Activated CD4-positive, alpha-beta T cell treated with anti-CD3 and anti-CD28 coated beads, Interleukin-2, amount 10 ng/mL, durations not matched to agents 24 days and 14 days (primary cell): ENCODE measurements at regions not wholly inside any gene's neighbourhood (a gene's known extent, or its start where the extent isn't known, plus 50 kb on each side); places are given as distances from the start of the nearest gene placed in this dataset.
"Not testable (repeated sequence)": the region's sequence is repeated elsewhere in the genome, so short reads cannot be mapped to it uniquely, and the experiment has no call there.

Experiments
- DNase-seq: peaks from one replicate; pipeline ENCODE4 v3.0.0; 2022
- H3K27ac Mint-ChIP-seq: one replicate; pipeline ENCODE4 v1.8.0; 2022; ENCODE audit warnings: mild to moderate bottlenecking, mixed read lengths
- H3K27me3 Mint-ChIP-seq: one replicate; pipeline ENCODE4 v1.8.0; 2022; ENCODE audit warnings: mixed read lengths
- H3K36me3 Mint-ChIP-seq: one replicate; pipeline ENCODE4 v1.8.0; 2022; ENCODE audit warnings: low read depth, mild to moderate bottlenecking, mixed read lengths
- H3K4me1 Mint-ChIP-seq: one replicate; pipeline ENCODE4 v1.8.0; 2021; ENCODE audit warnings: mixed read lengths
- H3K4me3 Mint-ChIP-seq: one replicate; pipeline ENCODE4 v1.8.0; 2022; ENCODE audit warnings: mild to moderate bottlenecking, moderate library complexity, mixed read lengths
- H3K9me3 Mint-ChIP-seq: one replicate; pipeline ENCODE4 v1.8.0; 2021; ENCODE audit warnings: mixed read lengths
- intact Hi-C: fragments of 100-400 bp; cut with micrococcal nuclease; formaldehyde crosslinking; loops from one replicate; pipeline ENCODE4 v1.15.1; 2023

- Mint-ChIP-seq H3K4me3 (no peak overlapping the region), H3K36me3 (no peaks in the 10 kb centered on the region), H3K4me1 (peaks cover 1% of the 10 kb centered on the region), H3K27me3 (no peaks in the 10 kb centered on the region), H3K27ac (no peak overlapping the region), H3K9me3 (no peaks in the 10 kb centered on the region)
- intact Hi-C loops, result no loop called here
- DNase-seq, result no peak
Measured at GRCh38 chr16:51852892-51853291, 694.1 kb downstream of the TOX3 start.

DNA sequence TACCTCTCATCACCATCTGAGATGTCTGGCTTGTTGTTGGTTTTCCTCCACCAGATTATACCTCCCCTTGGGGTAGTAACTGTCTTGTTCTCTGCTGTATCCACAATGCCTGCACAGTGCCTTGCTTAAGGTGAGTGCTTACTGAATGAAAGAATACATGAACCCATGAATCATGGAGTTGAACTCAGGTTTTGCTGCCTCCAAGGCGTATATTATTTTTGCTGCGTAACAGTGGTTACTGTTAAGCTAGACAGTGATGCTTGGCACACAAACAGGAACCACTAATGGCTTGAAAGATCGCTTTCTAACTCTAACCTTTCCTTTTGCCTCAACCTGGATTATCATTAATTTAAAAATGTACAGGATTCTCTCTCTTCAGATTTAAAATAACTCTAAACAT, 695.8 kb downstream of the TOX3 start:
- Mint-ChIP-seq H3K4me3 (no peak overlapping the region), H3K9me3 (no peaks in the 10 kb centered on the region), H3K36me3 (no peaks in the 10 kb centered on the region), H3K27me3 (no peaks in the 10 kb centered on the region), H3K27ac (no peak overlapping the region), H3K4me1 (peaks cover 1% of the 10 kb centered on the region)
- intact Hi-C loops, result no loop called here
- no peak for DNase-seq

DNA sequence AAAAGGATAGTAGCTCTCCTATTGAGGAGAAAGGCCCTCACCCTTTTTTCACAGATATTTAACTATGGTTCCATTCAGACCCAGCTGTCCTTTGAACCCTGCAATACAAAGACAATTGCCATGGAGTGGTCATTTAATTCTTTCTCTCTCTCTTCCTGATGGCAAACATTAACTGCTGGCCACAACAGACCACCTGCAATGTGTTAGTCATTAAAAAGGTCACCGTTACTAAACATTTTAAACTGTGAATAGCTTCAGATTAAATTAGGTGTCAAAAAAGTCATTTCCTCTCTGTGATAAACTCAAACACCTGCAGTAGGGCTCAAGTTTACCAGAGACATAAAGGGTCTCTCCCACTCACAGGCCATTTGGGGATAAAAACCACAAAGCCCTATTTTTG, 697.2 kb downstream of the TOX3 start:
- H3K27ac Mint-ChIP-seq, result no peak overlapping the region
- H3K27me3 Mint-ChIP-seq, result no peaks in the 10 kb centered on the region
- no peaks in the 10 kb centered on the region for H3K36me3 Mint-ChIP-seq
- intact Hi-C loops, result no loop called here
- no peaks in the 10 kb centered on the region for H3K9me3 Mint-ChIP-seq
- no peak overlapping the region for H3K4me3 Mint-ChIP-seq
- H3K4me1 Mint-ChIP-seq, result no peaks in the 10 kb centered on the region
- DNase-seq, result no peak

GRCh38 chr16:51845586-51846305, 694.7 kb upstream of the SALL1 start:
- no peaks in the 10 kb centered on the region for H3K4me1 Mint-ChIP-seq
- no peak for DNase-seq
- no peaks in the 10 kb centered on the region for H3K36me3 Mint-ChIP-seq
- intact Hi-C loops, result no loop called here
- no peaks in the 10 kb centered on the region for H3K9me3 Mint-ChIP-seq
- no peaks in the 10 kb centered on the region for H3K27me3 Mint-ChIP-seq
- no peak overlapping the region for H3K4me3 Mint-ChIP-seq
- no peak overlapping the region for H3K27ac Mint-ChIP-seq

GRCh38 chr16:51839727-51840462, 688.8 kb upstream of the SALL1 start:
- H3K27ac Mint-ChIP-seq, result no peak overlapping the region
- H3K4me1 Mint-ChIP-seq, result no peaks in the 10 kb centered on the region
- no peaks in the 10 kb centered on the region for H3K27me3 Mint-ChIP-seq
- no peak for DNase-seq
- H3K4me3 Mint-ChIP-seq, result no peak overlapping the region
- no peaks in the 10 kb centered on the region for H3K36me3 Mint-ChIP-seq
- peaks cover 3% of the 10 kb centered on the region for H3K9me3 Mint-ChIP-seq
- intact Hi-C loops, result no loop called here

DNA sequence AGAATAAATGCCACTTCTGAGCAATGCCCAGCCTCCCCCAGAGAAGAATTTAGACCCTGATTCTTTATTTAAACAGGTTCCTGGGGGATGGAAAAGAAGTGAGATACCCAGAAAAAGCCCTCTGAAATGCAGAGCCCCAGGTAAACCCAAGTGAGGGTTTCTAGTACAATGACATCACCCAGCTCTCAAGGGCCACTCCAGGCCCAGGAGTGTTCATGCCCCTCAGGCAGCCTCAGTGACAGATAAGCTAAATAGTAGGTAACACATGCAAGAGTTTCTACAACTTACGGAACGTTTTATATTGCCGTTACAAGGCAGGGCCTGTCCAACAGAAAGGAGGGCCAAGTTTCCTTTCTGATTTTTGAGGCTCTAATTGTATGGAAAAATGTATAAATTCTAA, 683.7 kb upstream of the SALL1 start:
- DNase-seq, result no peak
- intact Hi-C loops, result no loop called here
- H3K27ac Mint-ChIP-seq, result no peak overlapping the region
- no peaks in the 10 kb centered on the region for H3K27me3 Mint-ChIP-seq
- no peaks in the 10 kb centered on the region for H3K36me3 Mint-ChIP-seq
- H3K9me3 Mint-ChIP-seq, result no peaks in the 10 kb centered on the region
- H3K4me1 Mint-ChIP-seq, result no peaks in the 10 kb centered on the region
- no peak overlapping the region for H3K4me3 Mint-ChIP-seq

- intact Hi-C loops, result no loop called here
- H3K4me1 Mint-ChIP-seq, result no peaks in the 10 kb centered on the region
- H3K27me3 Mint-ChIP-seq, result no peaks in the 10 kb centered on the region
- no peak for DNase-seq
- no peaks in the 10 kb centered on the region for H3K9me3 Mint-ChIP-seq
- H3K36me3 Mint-ChIP-seq, result no peaks in the 10 kb centered on the region
- no peak overlapping the region for H3K27ac Mint-ChIP-seq
- no peak overlapping the region for H3K4me3 Mint-ChIP-seq
Measured at GRCh38 chr16:51834133-51834532, 683.1 kb upstream of the SALL1 start.

GRCh38 chr16:51831595-51832367, 680.7 kb upstream of the SALL1 start:
- intact Hi-C loops, result no loop called here
- Mint-ChIP-seq H3K27ac (no peak overlapping the region), H3K36me3 (no peaks in the 10 kb centered on the region), H3K4me1 (no peaks in the 10 kb centered on the region), H3K9me3 (no peaks in the 10 kb centered on the region), H3K4me3 (no peak overlapping the region), H3K27me3 (no peaks in the 10 kb centered on the region)
- no peak for DNase-seq

- not testable (repeated sequence) for H3K36me3 Mint-ChIP-seq, H3K4me3 Mint-ChIP-seq, H3K9me3 Mint-ChIP-seq
Measured at GRCh38 chr16:51831034-51831433, 680.0 kb upstream of the SALL1 start.

DNA sequence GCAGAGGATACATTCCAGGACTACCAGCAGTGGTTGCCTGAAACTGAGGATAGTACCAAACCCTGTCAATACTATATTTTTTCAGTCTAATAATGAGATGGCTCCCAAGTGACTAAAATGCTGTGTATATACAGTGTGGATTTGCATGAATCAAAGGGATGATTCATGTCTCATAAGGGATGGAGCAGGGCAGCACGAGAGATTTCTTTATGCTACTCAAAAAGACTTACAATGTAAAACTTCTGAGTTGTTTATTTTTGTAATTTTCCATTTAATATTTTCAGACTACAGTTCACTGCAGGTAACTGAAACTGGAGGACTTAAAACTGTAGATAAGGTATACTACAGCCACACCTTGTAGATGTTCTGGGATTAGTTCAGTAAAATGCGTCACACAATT, 674.7 kb upstream of the SALL1 start:
- H3K27ac Mint-ChIP-seq, result no peak overlapping the region
- no peak overlapping the region for H3K4me3 Mint-ChIP-seq
- no peaks in the 10 kb centered on the region for H3K9me3 Mint-ChIP-seq
- H3K36me3 Mint-ChIP-seq, result no peaks in the 10 kb centered on the region
- intact Hi-C loops, result loop anchor here (10.0 kb wide), 1 partner anchor 159 kb away; no protein-coding TSS in a partner anchor
- no peak for DNase-seq
- no peaks in the 10 kb centered on the region for H3K27me3 Mint-ChIP-seq
- H3K4me1 Mint-ChIP-seq, result no peaks in the 10 kb centered on the region

More at GRCh38 chr16:51831034-51831433, 680.0 kb upstream of the SALL1 start:
- H3K27ac Mint-ChIP-seq, H3K4me1 Mint-ChIP-seq, intact Hi-C loops, DNase-seq, H3K27me3 Mint-ChIP-seq: not testable (repeated sequence)

GRCh38 chr16:51822471-51822870, 671.4 kb upstream of the SALL1 start:
- Mint-ChIP-seq H3K36me3 (no peaks in the 10 kb centered on the region), H3K27me3 (no peaks in the 10 kb centered on the region), H3K27ac (no peak overlapping the region), H3K9me3 (no peaks in the 10 kb centered on the region), H3K4me1 (no peaks in the 10 kb centered on the region), H3K4me3 (no peak overlapping the region)
- no peak for DNase-seq
- intact Hi-C loops, result loop anchor here (10.0 kb wide), 1 partner anchor 162 kb away; no protein-coding TSS in a partner anchor

DNA sequence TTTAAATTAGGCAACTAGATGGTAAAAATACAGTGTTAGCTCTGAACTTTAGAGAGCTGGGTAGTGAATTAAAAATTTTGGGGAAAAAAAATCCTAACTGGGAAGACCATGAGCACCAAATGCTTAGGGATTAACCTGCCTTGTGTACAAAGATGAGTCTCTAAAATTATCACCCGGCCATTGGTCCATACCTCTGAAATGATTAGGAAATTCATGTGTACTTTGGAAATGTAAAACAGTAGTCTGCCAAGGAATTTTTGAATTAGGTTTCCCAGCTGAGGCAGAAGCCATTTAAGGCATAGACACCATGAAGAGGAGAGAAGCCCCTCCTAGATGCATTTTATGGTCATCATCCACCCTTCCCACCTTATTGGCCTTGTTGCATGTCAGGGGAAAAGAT, 670.5 kb upstream of the SALL1 start:
- Mint-ChIP-seq H3K36me3 (no peaks in the 10 kb centered on the region), H3K4me1 (no peaks in the 10 kb centered on the region), H3K9me3 (no peaks in the 10 kb centered on the region), H3K27ac (no peak overlapping the region), H3K4me3 (no peak overlapping the region), H3K27me3 (no peaks in the 10 kb centered on the region)
- no peak for DNase-seq
- intact Hi-C loops, result loop anchor here (10.0 kb wide), 1 partner anchor 163 kb away; no protein-coding TSS in a partner anchor

- Mint-ChIP-seq H3K4me3 (no peak overlapping the region), H3K27ac (no peak overlapping the region), H3K4me1 (no peaks in the 10 kb centered on the region), H3K27me3 (no peaks in the 10 kb centered on the region), H3K36me3 (no peaks in the 10 kb centered on the region), H3K9me3 (no peaks in the 10 kb centered on the region)
- intact Hi-C loops, result loop anchor here (10.0 kb wide), 1 partner anchor 165 kb away; no protein-coding TSS in a partner anchor
- DNase-seq, result no peak
Measured at GRCh38 chr16:51820176-51820575, 669.1 kb upstream of the SALL1 start.

- no peaks in the 10 kb centered on the region for H3K27me3 Mint-ChIP-seq
- DNase-seq, result peak; percentile 63
- intact Hi-C loops, result no loop called here
- H3K27ac Mint-ChIP-seq, result no peak overlapping the region
- H3K9me3 Mint-ChIP-seq, result no peaks in the 10 kb centered on the region
- H3K4me1 Mint-ChIP-seq, result no peaks in the 10 kb centered on the region
- H3K4me3 Mint-ChIP-seq, result no peak overlapping the region
- H3K36me3 Mint-ChIP-seq, result no peaks in the 10 kb centered on the region
Measured at GRCh38 chr16:51818342-51818944, 667.4 kb upstream of the SALL1 start.
